ENCODE measurements at regions not wholly inside any gene's neighbourhood (a gene's known extent, or its start where the extent isn't known, plus 50 kb on each side); places are given as distances from the start of the nearest gene placed in this dataset.

GRCh38 chr5:98605426-98605825 lies 168.0 kb upstream of the RGMB start:
- Mint-ChIP-seq H3K4me1 (peaks cover 11% of the 10 kb centered on the region; the same call in 1 of the 2 replicates), H3K27ac (no peak overlapping the region), H3K36me3 (peaks cover 14% of the 10 kb centered on the region), H3K27me3 (ENCODE audit: low read depth) (no peaks in the 10 kb centered on the region), H3K4me3 (no peak overlapping the region), H3K9me3 (peaks cover 21% of the 10 kb centered on the region)
- ChIA-PET CTCF (no interaction called here), POLR2A (no interaction called here)
- ATAC-seq (no peak), DNase-seq (ENCODE audit: low spot score) (no peak)
- TF ChIP-seq JUN (CRISPR knock-in tag; IDR thresholded peaks at IDR 0.05) (no peak), USF2 (CRISPR knock-in tag; IDR thresholded peaks at IDR 0.05) (no peak), ZNF263 (CRISPR knock-in tag; IDR thresholded peaks at IDR 0.05; ENCODE audit: low read depth) (no peak), CBFB (CRISPR knock-in tag; IDR thresholded peaks at IDR 0.05; ENCODE audit: low read depth) (no peak), MXD4 (CRISPR knock-in tag; IDR thresholded peaks at IDR 0.05; ENCODE audit: borderline replicate concordance) (no peak), ATF1 (CRISPR knock-in tag; IDR thresholded peaks at IDR 0.05) (no peak), AFF4 (CRISPR knock-in tag; IDR thresholded peaks at IDR 0.05; ENCODE audit: borderline replicate concordance) (no peak), SP1 (CRISPR knock-in tag; conservative IDR thresholded peaks at IDR 0.05) (no peak), FOXJ3 (CRISPR knock-in tag; IDR thresholded peaks at IDR 0.05; ENCODE audit: borderline replicate concordance) (no peak), E2F5 (CRISPR knock-in tag; IDR thresholded peaks at IDR 0.05) (no peak), NR1H2 (CRISPR knock-in tag; IDR thresholded peaks at IDR 0.05) (no peak)

GRCh38 chr5:98606961-98607360 lies 166.5 kb upstream of the RGMB start:
- peaks cover 2% of the 10 kb centered on the region; the same call in 1 of the 2 replicates for H3K36me3 Mint-ChIP-seq
- H3K4me3 Mint-ChIP-seq: no peak overlapping the region
- ChIA-PET POLR2A (no interaction called here), CTCF (interaction anchor here (0.6 kb wide), 1 partner anchor 1854 kb away, joined by 3 read pairs; no protein-coding TSS in a partner anchor)
- H3K9me3 Mint-ChIP-seq: peaks cover 8% of the 10 kb centered on the region
- H3K27ac Mint-ChIP-seq: no peak overlapping the region
- no peak for ATAC-seq
- peaks cover 11% of the 10 kb centered on the region; the same call in 1 of the 2 replicates for H3K4me1 Mint-ChIP-seq
- no peak for DNase-seq (ENCODE audit: low spot score)
- H3K27me3 Mint-ChIP-seq (ENCODE audit: low read depth): no peaks in the 10 kb centered on the region
- TF ChIP-seq FOXP1 (CRISPR knock-in tag; IDR thresholded peaks at IDR 0.05; ENCODE audit: borderline replicate concordance) (no peak), FOXK1 (CRISPR knock-in tag; IDR thresholded peaks at IDR 0.05) (no peak), ATF6 (CRISPR knock-in tag; IDR thresholded peaks at IDR 0.05) (no peak), ARID4B (CRISPR knock-in tag; IDR thresholded peaks at IDR 0.05; ENCODE audit: borderline replicate concordance) (no peak), ATF1 (CRISPR knock-in tag; IDR thresholded peaks at IDR 0.05) (no peak), PREB (CRISPR knock-in tag; IDR thresholded peaks at IDR 0.05; ENCODE audit: borderline replicate concordance) (no peak), TP53 (CRISPR knock-in tag; IDR thresholded peaks at IDR 0.05) (no peak), PRDM15 (CRISPR knock-in tag; IDR thresholded peaks at IDR 0.05) (no peak)

Measured in WTC11 (cell line).